GM19455 (cell line): ENCODE measurements at regions not wholly inside any gene's neighbourhood (a gene's known extent, or its start where the extent isn't known, plus 50 kb on each side); places are given as distances from the start of the nearest gene placed in this dataset.

Experiments
- ATAC-seq: cut with Tn5 transposase; IDR thresholded peaks from one replicate; pipeline ENCODE4 v1.9.1; 2021; ENCODE audit not compliant: unreplicated experiment

DNA sequence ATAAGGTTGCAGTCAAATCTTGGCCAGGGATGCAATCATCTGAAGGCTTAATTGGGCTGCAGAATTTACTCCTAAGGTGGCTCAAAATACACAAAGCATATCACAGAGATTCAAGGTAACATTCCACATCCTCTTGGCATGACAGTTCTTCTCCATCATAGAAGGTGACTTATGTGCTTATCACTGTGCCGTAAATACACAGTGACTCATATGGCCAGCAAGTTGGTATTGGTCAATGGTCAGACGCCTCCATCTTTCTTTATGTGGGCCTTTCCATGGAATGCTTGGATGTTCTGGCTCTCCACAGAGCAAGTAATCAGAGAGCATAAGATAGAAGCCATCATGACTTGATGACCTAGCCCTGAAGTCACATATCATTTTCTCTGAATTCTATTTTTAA is 168.8 kb upstream of the ST8SIA2 start:
- no peak for ATAC-seq

DNA sequence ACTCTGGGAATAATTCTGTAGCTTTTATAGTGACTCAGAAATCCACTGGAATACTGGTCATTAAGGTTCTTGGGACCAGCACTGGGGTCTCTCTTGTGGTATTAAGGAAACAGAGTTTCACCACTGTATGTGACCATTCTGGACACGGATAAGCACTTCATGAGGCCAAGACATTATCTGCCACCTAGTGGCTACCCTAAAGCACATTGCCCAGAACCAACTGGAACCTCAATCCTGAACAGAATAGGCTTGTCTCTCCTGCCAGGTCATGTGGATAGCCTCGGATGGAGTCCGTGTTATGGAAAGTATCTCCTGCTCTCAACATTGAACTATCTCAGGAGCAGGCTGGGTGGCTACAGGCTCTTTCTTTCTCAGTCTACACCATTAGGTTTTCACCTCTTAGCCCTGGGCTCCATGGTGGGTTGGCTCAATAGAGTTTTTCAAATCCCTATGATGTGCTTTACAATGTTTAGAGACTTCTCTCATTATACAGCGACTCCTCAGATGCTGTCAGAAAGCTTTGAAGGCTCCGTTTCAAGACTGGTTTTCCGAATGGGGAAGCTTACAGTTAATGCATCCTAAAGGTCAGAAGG is 167.6 kb upstream of the ST8SIA2 start:
- no peak for ATAC-seq

DNA sequence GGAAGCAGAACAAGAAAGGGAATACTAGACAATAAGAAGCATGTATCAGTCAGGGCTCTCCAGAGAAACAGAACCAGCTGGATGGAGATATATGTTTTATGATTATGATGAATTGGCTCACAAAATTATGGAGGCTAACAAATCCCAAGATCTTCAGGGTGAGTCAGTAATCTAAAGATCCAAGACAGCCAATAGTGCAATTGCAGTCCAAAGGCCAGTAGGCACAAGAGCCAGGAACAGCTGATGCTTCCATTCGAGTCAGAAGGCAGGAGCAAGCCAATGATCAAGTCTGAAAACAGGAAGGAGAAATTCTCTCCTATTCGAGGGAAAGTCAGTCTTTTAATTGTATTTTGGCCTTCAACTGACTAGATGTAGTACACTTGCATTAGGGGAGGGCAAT is 164.9 kb upstream of the ST8SIA2 start:
- ATAC-seq = no peak

DNA sequence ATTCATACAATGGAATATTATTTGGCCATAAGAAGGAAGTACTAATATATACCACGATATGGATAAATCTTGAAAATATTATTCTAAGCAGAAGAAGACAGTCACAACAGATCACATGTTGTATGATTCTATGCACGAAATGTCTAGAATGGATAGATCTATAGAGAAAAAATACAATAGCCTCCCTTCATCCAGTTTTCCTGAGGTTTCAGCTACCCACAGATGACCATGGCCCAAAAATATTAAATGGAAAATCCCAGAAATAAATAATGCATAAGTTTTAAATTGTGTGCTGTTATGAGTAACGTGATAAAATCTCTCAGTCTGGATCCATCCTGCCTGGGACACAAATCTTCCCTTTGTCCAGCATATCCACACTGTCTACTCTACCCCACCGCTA is 162.2 kb upstream of the ST8SIA2 start:
- ATAC-seq = no peak

DNA sequence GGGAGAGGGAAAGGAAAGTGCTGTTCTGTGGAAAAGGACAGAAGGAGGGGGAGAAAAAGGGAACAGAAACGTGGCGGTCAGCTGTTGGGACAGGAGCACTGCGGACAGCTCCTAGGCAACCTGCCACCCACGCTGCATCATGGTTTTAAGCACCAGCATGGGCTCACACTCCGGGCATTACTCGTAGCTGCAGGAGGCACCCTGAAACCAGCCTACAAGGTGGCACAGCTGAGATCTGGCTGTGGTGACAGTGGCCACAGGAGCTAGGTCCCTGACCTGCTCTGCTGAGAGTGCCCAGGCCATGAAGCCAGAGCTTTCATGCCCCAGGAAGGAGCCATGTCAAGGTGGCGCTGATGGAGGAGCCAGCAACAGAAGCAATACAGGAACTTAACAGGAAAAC is 161.4 kb upstream of the ST8SIA2 start:
- ATAC-seq = no peak

DNA sequence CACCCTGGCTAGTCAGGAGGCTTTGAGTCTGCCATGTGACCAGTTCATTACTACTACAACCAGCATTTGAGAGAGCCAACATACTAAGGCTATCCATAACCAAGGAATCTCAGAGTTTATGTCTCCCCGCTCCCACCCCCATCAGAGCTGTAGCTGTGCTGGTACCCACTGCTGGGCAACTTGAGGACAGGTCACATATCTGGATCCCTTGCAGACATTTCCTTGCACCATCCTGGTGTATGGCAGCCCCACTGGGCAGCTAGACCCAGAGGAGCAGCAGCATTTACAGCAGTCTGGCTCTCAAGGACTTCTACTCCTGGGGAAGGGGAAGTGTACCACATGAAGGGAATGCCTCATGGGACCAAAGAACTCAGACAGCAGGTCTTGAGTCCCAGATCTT is 160.8 kb upstream of the ST8SIA2 start:
- ATAC-seq = no peak

DNA sequence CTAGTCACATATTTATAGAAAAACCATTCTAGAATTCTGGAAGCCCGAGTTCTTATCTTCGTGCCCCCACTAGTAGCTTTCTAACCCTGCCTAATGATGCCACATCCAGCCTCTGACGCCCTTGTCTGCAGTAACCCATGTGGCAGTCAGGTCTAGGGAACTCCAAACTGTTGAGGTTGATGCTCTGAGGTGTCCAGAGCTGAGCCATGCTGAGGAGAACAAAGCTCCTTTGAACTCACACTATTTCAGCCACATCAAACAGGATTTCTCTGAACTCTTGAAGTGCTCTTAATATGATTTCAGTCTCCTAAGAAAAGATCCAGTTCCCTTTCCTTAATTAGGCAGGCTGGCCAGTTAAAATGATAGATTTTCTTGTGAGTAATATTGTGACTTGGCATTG is 150.5 kb upstream of the ST8SIA2 start:
- no peak for ATAC-seq

DNA sequence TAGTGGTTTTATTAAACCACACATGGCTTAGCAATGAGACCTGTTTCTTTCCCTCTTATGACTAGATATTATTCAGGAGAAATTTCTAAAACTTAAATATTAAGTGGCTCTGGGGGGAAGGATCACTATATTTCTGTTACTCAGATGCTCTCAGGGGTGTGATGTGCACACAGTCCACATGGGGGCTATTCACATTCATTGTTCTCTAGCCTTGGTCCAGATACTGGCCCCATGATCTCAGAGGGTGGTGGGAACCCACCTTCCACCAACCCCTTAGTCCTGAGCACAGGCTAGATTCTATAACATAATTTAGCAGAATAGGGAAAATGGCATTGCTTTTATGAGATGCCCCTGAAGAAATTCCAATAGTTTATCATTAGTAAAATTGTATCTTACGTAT is 149.0 kb upstream of the ST8SIA2 start:
- ATAC-seq = no peak

DNA sequence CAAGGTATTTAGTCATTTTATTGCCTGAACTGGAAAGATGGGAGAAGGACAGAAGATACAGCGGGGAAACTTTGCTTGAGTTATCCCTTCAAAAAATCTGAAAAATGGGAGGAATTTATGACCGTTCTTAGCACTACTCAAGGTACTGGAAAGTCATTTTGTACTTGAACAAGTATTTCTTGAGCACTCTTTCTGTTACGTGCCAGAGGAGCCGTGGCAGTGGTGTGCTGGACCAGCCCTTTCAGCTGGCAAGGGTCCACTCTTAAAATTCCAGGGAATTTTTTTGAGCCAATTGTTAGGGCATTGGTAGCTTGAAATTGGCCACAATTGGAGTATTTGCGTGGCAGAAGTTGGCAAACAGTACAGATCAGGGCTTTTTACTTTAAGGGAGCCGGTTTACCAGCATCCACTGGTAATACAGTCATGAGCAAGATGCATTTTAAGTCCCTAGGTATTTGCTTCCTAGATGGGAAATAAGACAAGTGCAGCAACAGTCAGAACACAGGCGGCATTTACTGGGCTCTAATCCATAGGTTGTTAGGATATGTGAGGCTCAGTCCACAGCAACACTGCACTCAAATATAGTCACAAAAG is 145.9 kb upstream of the ST8SIA2 start:
- no peak for ATAC-seq

DNA sequence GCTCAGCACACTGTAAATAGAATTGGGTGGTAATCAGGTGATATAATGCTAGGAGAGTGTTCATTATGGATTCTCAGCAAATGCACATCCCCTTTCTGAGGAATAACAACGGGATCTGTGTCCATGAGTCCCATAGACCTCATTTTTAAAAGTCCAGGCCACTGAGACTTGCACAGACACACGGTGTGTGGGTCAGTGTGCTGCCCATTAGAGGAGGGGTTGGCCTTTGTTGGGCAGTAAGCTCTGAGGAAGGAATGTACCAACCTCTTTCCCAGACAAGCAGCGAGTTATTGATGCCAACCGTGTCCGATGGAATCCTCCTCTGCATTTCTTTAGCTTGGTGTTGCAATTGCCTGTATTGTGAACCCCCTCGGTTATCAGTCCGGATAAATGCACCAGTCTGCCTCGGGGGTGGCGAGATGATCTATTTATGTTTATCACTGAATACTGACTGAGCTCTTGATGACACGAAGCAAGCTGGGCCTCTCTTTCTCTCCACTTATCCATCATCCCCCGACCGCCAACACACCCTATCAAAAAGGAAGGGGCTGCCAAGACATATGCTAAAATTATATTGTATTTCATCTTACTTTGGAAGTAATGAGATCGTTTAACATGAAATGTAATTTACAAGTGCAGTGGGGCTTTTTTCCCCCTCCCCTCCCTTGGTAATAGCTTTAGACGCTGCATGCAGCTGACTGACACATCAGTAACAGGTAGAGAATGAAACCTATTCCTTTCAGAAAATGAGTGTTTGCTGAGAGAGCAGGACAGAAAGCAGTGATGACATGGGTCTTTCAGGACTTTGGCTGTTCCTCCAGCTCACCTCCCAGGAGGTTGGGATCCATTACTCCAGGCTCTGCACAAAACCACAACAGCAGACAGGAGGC is 126.6 kb upstream of the ST8SIA2 start:
- ATAC-seq = no peak

DNA sequence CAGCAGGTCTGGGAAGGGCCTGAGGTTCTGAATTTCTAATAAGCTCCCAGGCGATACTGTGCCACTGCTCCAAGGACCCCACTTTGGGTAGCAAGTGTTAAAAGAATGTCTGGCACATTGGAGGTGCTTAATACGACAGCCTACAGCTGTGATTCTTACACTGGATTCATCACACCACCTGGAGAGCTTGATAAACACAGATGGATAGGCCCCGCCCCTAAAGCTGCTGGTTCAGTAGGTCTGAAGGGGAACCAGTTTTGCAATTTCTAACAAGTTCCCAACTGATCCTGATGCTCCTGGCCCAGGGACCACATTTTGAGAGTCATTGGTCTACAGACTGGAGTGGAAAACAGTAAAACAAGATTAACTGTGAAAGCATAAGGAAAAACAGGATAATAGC is 124.8 kb upstream of the ST8SIA2 start:
- ATAC-seq = no peak

DNA sequence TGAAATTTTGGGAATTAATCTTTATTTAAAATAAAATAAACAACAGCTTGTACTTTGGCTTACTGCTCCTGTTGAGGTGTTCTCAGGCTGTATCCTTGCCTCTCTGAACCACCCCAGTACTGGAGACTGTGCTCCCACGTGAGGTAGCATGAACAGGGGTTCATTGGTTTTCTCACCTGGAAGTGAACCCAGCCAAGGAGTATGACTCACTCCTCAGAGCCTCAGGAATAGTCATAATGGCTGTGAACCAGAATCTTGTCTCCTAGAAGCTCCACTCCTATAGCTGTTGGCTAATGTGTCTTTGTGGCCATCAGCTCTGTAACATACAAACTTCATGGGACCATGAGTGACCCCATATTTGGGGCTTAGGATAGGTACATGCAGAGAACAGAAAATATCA is 122.5 kb upstream of the ST8SIA2 start:
- ATAC-seq = no peak

DNA sequence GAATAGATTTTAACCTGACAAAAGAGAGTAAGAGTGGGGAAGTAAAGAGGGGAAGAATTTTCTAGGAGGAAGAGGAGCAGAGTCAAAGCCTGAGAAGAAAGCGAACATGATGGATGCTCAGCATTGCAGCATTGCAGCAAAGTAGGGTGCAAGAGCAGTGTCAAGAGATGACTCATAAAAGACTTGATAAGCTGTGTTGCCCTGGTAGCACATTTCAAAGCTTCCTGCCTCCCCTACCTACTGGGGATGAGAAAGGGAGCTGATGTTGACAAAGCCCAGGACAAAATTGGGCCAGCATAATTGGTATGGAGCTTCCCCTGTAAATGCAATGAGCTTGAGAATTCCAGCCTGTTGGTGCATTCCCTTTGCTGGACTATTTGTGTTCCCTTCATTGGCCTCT is 121.6 kb upstream of the ST8SIA2 start:
- ATAC-seq = no peak

DNA sequence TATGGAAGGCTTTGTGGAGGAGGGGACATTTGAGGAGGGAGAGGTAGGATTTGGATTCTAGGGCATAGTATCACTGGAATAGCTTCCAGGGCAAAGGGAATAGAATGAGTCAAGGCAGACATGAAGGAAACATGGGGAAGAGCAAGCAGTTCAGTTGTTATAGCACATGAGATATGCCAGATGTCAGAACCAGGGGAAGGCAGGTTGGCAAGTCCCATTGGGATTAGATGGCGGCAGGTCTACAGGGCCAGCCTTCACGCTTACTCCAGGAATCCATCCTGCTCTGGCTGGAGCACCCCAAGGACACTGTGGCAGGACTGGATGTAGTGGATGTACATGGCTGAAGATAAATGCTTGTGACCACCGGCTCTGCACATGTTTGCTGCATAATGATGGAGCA is 120.4 kb upstream of the ST8SIA2 start:
- ATAC-seq = no peak

DNA sequence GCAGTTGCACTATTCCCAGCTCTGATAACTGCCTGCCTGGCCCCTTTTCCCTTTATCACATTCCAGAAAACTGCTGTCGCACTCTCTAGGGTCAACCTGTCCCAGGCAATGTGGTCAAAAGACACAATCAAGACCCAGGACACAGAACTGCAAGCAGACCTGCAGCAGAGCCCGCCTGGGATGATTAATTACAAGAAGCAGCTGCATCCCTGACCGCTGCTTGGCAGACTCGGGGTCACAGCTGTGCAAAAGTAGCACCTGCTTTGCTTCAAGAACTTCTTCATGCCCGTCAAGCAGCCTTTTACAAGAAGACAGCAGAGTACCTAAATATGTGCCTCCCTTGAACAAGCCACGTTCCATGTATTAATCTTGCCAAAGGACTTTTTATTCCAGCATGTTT is 120.0 kb upstream of the ST8SIA2 start:
- ATAC-seq = no peak

DNA sequence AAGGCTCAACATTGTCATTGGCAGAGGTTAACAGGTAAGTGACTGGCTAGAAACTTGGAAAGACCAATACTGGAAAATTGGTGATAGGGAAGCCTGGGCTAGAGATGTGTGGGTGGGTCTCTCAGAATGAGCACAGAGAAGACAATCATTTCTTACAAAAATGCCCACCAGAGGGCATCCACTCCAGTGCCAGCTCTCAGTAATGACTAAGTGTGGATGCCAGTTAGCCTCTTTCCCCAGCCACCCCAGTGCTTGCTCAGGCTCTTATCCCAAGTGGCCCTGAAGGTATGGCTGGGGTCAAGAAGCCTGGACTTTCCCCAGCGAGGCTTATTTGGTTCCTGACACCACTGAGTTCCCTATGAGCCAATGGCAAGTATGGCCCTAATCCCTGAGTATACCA is 115.9 kb upstream of the ST8SIA2 start:
- ATAC-seq = no peak

DNA sequence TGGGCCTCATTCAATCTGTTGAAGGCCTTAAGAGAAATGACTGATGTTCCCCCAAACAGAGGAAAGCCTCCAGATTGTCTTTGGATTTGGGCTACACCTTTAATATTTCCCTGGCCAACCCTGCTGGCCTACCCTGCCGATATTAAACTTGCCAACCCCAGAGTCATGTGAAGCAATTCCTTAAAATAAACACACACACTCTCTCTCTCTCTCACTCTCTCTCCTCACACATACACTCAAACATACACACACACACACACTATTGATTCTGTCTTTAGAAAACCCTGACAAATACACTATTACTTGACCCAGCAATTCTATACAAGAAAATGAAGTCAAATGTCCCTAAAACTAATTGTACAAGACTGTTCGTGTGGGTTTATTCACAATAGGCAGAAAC is 109.9 kb upstream of the ST8SIA2 start:
- no peak for ATAC-seq

DNA sequence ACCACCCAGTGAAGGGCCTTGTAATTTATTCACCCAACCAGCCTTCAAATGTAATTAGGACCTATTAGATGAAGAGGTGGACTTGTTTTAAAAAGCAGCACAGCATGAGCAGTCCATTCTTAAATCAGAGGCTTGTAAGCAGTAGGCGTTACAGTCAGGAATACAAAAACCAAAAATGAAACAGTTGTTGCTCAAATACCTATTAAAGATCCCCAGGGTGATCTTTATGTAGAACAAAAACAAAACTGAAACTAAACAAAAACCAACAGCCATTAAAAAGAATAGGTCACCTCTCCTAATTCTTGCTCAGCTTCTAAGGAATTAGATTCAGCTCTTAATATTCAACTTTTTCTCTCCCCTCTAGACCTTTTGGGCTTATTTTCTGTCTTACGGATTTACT is 104.9 kb upstream of the ST8SIA2 start:
- ATAC-seq = peak; percentile 86

DNA sequence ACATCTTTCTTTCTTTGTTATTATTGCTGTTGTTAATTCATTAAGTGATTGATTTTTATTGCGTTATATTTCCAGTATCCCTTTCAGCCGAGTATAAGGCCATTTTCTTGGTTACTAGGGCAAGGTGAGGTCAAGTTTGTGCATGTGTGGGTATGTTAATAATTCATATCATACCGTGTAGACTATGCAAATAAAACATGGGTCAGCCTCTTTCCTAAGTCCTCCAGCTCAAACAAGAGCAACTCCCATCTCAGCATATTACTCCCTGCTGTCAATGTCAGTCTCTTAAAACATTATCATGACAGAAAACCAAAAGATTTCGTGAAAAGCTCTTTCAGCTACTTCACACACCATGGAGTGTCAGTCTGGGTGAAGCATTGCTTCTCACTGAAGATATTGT is 103.9 kb upstream of the ST8SIA2 start:
- ATAC-seq = no peak

DNA sequence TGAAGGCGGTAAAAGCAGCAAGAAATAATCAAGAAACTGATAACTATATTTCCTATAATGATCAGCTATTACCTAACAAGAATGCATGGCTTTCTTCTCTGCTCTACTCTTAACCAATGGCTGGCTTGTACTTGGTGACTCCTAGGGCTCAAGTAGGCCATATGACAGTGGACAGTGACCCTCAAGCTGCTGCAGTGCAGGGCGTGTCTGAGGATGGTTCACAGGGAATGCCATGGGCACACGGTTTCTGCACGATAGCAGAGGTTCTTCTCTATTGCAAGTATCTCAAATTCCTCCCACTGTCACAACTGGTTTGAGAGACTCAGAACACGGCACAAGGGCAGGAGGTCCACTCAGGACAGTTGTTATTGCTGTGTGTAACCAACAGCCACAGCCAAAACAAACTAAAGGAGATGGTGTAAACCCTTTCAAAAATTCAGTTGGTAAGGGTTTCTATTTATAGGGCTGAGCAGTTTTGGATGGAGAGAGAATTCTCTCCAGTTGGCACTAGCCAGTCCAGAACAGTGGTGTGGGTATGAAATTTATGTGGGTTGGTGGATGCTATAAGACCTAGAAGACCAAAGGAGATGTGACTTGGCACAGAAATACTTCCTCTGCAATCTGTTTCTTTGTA is 103.2 kb upstream of the ST8SIA2 start:
- no peak for ATAC-seq

DNA sequence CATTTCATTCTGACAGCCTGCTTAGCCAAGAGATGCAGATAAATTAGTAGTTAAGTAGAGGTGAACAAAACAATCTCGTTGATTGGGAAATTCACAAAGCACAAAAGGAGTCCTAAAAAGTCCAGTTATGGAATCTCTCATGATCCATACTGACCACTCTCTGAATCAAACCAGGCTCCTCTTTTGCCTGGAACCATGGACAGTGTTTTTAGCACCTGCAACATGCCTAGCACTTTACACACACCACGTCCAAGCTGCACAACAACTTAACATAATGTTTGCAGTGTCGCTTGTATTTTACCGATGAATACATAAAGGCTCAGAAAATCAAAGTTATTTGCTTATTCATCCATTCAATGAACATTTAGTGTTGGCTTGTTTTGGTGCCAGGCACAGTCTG is 101.8 kb upstream of the ST8SIA2 start:
- no peak for ATAC-seq

DNA sequence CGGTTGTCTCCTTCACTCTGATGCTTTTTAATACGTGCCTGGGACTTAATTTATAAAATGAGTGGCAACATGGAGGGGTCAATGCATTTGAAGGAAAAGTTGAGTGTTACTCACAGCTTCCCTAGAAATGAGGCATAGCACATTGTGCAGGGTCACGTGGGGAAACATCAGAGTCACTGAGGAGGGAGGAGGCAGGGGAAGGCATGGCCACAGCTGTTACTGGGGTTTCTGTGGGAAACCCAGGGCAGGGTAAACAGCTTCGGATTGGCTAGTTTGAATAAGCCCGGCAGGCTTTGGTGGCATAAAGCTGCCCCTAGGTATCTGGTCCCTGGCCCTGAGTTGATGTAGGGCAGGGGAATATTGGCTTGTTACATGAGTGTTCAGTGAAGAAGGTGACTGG is 98.9 kb upstream of the ST8SIA2 start:
- no peak for ATAC-seq
